NCI-H82 treated with DMSO at 0.1 percent for 48 hours (cell line): ENCODE measurements at regions not wholly inside any gene's neighbourhood (a gene's known extent, or its start where the extent isn't known, plus 50 kb on each side); places are given as distances from the start of the nearest gene placed in this dataset.
"Not testable (repeated sequence)": the region's sequence is repeated elsewhere in the genome, so short reads cannot be mapped to it uniquely, and the experiment has no call there.

Experiments used
- DNase-seq: peaks from one replicate; lab custom pipeline; 2025; ENCODE audit not compliant: unreplicated experiment; lab: John Stamatoyannopoulos, UW

DNA sequence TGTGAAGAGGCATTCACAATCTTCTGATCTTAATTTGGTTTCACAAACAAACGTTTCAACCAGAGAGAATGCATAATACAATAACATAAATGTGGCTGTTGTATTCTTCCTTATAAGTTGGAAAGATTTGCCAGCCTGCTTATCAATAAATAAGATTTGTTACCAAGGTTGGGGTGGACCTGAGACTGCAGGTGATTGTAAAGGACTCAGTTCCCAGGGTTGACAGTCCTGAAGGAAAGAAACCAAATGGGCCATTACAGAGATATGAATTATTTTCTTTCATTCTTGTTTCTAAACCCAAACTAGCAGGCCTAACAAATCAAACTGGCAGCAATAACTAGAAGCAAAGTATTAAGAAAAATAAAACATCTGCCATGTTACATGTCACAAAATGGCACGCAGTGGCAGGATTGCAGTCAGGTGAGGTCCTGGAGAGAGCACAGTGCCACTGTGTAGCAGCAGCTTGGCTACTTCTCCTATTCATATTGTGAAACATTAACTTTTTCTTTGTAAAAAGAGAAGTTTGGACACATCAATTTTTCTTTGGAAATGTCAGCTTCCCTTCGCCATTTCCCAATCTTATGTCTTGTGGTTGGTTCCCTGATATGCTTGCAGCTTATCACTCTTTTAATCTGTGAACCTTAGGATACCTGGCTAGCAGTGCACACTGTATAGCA lies 133.8 kb upstream of the EMCN start:
- DNase-seq = no peak

DNA sequence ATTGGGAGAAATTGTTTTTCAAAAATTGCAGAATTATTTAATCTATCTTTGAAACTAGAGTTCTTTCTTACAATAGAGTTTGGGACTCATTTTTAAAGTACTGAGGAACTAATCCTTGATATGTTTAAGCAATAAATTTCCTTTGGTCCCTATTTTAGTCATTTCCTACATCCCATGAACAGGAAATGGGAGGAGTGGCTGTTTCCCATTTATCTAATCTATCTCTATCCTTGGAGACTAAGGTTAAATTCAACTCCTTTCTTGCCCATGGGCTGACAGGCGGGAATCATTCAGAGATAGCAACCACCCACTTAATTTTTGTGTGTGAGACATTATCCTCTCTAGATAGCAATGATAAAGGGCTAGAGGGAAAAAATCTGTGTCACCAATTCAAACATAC lies 131.6 kb upstream of the EMCN start:
- DNase-seq = no peak

DNA sequence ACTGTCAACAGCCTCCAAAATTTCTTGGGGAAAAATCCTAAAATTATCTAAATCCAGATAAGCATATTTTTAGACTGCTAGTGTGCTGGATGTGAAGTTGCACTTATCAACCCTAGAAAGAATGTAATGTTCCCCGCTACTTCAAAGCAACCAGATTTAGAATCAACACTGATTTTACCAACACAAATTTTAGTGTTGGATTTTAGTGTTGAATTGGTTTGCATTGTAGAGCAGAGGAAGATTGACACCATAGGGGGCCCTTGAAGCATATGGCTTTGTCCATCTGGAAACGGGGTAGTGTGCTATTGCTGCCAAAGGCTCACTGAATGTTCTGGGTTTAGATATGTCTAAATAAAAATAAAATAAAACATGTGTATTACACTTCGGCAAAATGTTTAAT lies 126.3 kb upstream of the EMCN start:
- no peak for DNase-seq

DNA sequence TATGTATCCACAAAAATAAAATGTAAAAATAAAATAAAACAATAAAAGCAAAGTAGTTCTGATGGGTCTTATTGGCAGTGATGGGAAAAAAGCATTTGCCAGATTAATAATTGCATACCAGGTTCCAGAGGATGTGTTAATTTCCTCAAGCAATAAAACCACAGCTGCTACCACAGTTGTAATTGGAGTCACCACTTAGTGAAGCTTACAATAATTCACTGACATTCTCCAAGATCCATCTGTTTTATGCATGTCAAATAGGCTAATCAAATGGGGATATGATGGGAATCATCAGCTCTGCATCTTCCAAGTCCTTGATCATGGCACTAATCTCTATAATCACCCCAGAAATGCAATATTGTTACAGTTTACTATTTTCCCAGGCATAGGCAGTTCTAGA lies 123.5 kb upstream of the EMCN start:
- no peak for DNase-seq

DNA sequence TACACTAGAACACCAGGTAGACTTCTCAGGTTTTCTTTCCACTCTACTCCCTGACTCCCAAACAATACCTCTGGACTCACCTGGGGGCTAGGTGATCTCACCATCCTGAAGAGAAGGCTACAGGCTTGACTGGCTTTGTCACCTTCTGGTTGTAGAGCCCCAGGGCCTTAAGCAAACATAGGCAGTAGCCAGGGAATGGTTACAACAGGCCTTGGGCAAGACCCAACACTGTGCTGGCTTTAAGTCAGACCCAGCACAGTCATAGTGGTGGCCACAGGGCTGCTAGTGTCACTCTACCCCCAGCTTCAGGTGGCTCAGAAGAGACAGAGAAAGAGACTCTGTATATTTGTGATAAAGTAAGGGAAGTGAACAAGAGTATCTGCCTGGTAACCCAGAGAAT lies 118.1 kb upstream of the EMCN start:
- DNase-seq = no peak

DNA sequence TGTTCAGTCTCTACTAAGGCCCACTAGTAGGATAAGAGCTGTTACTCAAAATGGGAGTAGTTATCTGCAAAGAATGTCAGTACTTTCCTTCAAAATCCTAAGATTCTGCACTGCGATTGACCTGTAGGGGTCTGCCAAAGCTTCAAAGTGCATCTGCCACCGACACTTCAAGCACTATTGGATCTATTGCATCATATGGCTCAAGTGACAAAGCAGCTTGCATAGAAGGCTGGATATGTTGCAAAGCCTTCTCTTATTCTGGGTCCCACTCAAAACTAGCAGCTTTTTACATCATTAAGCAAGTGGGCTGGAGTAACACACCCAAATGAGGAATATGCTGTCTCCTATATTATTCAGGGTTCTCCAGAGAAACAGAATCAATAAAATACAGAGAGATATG lies 115.4 kb upstream of the EMCN start:
- no peak for DNase-seq

DNA sequence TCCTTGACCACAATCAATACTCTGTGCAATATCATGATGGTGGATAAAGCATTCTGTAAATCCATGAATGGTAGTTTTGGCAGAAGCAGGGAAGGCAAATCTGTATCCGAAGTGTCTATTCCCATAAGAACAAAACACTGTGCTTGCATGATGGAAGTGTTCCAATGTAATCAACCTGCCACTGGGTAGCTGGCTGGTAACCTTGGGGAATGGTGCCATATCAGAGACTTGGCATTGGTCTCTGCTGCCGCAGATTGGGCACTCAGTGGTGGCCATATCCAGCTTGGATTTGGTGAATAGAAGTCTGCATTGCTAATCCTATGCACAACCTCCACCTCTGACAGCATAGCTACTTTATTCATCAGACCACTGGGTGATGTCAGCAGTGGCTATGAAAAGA lies 114.3 kb upstream of the EMCN start:
- no peak for DNase-seq

DNA sequence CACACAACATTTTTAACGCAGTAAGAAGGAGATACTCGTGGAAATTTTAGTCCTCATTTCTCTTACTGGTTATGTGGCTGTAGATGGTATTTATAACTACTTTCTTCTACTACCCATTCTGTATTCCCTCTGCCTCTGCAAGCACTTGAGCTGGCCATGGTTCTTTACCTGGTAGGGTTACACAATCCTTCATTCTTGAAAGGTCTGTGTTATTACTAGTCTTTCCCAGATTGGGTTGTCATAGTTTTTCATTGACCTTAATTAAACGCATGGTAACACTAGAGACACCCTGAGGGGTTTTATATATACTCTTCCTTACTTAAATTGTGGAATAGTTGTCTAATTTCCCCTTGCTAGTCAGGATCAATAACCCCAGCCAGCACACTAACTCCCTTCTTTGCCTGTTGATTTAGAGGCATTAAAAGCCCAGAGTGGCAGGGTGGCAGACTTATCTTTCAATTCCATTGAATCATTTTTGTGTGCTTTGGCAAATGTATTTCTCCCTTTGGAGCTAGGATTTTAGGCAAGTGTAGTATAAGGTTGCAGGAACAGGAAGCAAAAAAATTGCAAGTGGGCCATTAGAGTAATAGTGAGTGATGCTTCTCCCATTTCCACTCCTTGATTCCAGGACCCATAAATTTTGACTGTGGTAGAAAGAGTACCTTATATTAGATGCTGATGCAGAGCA lies 113.6 kb upstream of the EMCN start:
- DNase-seq = no peak

DNA sequence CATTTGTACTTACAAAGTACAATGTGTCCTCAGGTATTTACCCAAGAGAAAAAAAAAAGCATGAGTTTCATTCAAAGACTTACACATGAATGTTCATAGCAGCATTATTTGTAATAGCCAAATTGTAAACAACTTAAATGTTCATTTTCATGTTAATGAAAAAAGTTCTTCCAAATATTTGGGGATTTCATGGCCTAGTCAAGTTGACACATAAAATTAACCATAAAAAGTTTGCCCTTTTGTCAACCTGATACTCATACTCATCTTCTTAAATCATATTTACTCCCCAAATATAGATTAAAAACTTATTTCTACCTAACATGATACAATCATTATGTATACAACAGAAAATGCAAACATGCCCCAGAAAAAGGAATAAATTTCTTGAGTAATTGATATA lies 112.5 kb upstream of the EMCN start:
- no peak for DNase-seq

DNA sequence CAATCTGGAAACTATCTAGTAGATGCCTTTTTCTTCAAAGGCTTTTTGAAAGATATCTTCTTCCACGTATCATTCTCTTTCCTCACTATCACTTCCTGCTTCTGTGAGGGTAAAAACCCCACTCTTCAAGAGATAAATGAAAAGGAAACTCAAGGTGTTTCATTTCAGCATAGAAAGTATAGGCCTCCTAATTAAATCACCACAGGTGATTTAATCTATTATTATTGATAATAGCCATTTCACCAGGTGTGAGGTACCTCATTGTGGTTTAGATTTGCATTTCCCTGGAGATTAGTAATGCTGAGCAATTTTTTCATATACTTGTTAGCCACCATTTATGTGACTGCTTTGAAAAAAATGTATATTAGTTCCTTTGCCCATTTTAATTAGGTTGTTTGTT lies 92.0 kb upstream of the EMCN start:
- DNase-seq = no peak

DNA sequence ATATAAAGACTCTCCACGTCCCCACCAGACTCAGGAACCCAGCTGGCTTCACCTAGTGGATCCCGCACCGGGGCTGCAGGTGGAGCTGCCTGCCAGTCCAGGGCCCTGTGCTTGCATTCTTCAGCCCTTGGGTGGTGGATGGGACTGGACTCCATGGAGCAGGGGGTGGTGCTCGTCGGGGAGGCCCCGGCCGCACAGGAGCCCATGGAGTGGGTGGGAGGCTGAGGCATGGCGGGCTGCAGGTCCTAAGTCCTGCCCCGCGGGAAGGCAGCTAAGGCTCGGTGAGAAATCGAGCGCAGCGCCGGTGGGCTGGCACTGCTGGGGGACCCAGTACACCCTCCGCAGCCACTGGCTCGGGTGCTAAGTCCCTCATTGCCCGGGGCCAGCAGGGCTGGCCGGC lies 90.8 kb upstream of the EMCN start:
- not testable (repeated sequence) for DNase-seq

DNA sequence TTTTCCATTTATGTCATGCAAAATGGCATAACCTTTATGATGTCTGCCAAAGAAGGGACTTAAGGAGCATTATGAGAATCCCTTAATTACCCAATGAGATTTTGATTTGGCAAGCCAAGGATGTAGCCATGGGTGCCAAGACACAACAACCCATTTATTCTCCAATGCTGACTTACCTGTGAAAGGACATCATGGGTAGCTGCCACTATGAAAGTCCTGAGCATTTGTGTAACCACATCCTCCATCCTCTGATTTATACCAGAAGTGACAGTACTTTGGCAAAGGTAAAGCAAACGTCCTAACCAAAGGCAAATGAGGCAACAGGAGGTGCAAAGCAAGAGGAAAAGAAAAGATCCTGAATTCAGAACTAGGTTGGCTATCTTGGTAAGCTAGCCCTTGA lies 87.3 kb upstream of the EMCN start:
- no peak for DNase-seq

DNA sequence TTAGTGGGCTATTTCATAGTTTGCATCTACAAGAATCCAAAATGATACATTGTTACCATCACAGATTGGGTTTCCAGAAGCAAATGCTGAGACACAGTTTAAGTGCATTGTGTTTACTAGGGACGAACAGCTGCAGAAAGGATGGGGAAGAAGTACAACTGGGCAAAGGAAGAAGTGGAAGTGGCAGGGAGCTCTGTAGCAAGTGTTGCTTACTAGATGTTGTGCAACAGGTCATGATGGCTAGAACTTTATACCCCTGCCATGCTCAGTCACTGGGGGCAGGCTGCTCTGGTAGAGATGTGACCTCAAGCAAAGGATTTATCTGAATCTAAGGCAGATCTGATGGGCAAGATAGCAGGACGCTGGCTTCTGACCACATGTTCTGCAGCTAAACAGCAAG lies 76.1 kb upstream of the EMCN start:
- DNase-seq = no peak

DNA sequence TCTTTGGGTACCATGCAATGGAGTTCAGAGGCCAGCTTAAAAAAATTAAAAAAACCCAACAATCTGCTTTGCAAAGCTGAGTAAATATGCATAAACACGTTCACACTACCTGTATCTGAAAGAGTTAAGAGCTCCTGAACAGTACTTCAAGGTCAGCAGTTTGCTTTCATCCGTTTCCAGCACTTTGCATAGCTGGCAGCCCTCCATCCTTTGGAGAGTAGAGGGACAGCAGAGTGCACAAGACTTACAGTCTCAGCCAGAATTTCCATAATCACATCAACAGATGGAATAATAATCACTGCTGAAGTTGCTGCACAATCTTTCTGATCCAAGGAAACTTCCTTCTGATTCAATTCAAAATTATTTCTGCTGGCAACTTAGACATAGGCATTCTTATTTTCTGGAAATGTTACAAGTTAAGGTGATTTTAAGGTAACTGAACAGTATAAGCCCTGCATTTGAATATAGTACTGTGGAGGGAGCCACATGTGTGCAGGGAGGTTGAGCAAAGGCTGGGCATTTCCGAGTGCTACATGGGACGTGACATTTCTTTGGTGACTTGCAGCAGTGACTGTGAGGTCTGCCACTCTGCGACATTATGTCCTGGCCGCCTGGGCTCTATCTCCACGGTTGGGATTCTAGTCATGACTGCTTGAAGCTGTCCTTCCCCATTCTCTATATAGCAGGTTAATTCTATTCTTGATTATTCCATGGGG lies 73.5 kb upstream of the EMCN start:
- no peak for DNase-seq

DNA sequence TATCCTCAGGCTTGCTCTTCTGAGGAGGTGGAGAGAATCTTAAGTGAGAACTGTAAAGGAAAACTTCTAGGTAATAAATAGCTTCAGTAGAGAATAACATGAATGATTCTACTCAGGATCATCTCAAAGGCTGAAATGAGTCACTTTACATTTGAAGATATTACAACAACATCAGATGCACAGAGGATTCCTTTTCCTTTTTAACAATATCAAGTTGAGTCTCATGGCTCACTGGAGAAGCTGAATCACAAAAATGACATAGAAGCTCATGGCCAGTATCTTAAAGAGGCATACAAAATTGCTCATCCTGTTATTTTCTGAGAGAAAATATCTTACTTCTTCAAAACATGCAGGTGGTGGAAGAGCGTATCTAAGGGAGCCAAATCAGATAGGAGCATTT lies 72.5 kb upstream of the EMCN start:
- no peak for DNase-seq

DNA sequence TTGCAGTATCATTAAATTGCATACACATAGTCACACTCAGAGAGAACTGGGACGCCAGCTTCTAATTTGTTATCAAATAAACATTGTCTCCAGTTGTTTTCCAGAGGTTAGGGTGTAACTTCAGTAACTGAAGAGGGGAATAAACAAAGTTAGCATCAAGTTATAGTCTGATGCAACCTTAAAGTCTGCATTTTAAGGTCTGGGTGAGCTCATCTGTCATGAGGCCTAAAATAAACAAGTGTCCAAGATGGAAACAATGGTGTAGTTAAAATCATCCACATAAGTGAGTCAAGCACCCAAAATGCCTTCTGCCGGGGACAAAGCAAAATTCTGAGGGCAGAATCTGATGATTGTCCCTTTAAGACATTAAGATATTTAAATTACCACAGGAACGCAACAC lies 70.3 kb upstream of the EMCN start:
- DNase-seq = no peak

DNA sequence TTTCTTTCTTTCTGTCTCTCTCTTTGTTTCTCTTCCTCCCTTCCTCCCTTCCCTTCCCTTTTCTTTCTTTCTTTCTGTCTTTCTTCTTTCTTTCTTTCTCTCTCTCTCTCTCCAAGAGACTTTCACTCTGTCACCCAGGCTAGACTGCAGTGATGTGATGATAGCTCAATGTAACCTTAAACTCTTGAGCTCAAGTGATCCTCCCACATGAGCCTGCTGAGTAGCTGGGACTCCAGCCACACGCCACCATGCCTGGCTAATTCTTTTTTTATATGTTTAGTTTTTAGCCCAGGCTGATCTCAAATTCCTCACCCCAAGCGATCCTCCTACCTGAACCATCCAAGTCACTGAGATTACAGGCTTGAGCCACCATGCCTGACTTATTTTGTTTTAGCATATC lies 64.3 kb upstream of the EMCN start:
- DNase-seq = no peak

DNA sequence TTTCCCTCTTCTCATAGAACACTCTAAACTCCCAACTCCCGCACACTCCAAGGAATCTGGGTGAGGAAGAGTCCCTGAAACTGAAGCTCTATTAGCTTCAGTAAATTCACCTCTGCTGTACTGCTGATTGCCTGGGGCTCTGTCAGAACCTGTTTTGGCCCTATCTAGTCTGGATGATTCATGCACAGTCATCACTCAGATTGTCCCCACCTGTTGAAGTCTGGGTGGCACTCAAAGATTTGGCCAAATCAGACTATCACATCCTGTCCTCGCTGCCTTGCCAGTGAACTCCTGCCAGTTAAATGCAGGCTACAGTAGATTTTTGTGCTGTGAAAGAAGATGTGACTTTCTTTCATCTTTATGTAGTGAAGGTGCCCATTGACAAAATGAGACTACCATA lies 63.5 kb upstream of the EMCN start:
- DNase-seq = no peak

DNA sequence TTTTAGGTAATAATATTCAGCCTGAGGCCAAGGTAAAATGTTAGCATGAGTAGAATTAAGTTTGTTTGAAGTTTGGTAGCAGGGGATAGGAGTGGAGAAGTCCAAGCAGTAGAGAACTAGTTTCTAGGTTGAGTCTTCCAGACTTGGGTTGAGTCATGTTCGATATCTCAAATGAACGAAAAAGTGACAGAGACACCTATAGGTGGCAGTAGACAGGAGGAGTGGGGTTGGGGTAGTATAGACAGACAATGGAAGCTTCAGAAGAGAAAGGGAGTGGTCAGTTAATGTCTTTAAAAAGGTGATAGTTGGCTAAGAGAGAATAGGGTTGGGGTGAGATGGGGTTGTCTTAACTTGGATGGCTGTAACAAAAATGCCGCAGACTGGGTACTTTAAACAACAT lies 58.7 kb upstream of the EMCN start:
- no peak for DNase-seq

DNA sequence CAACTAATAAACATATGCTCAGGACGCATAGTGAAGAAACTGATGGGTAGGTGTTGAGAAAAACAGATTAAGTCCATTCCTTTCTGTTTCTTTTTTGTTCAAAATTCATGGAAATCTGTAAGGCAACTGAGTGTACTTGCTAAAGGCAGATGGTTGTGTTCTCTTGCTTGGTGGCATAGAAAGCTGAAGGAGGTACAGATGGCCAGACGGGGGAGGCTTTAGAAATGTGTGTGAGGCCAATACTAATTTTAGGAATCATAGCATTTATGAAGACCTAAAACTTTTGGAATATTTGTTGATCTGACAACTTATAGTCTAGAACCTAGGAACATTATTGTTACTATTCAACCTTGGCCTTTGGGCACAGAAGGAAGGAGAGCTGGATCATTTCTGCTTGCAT lies 56.8 kb upstream of the EMCN start:
- no peak for DNase-seq

DNA sequence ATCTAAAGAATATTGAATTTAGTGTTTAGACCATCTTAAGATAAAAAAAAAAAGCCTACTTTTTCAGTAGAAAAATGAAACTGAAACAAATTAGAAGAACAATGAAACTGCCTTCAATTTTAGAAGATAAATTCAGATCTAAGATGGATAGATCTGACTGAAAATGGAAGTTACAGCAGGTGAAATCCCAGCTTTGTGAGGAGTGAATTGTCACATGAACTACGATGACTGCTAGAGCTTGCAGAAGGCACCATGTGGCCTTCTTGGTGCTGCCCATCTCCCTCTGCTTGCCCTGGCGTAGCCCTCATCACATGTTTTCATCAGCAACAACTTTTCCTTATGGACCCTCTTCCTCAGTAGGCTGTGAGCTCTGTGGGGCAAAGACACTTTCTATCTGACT lies 51.4 kb upstream of the EMCN start:
- DNase-seq = no peak
